ENCODE measurements at regions not wholly inside any gene's neighbourhood (a gene's known extent, or its start where the extent isn't known, plus 50 kb on each side); places are given as distances from the start of the nearest gene placed in this dataset.

GRCh38 chr10:4108693-4109092 is 323.7 kb upstream of the KLF6 start:
- DNase-seq (ENCODE audit: low spot score): no peak

GRCh38 chr10:4107285-4107851 is 322.4 kb upstream of the KLF6 start:
- no peak for DNase-seq (ENCODE audit: low spot score)

- no peak for DNase-seq (ENCODE audit: low spot score)
Measured at GRCh38 chr10:4103603-4104002, 318.6 kb upstream of the KLF6 start.

- DNase-seq (ENCODE audit: low spot score): no peak
Measured at GRCh38 chr10:4102802-4103344, 317.9 kb upstream of the KLF6 start.

GRCh38 chr10:4101918-4102654 is 317.1 kb upstream of the KLF6 start:
- DNase-seq (ENCODE audit: low spot score): no peak

- DNase-seq (ENCODE audit: low spot score): no peak
Measured at GRCh38 chr10:4100380-4100779, 315.4 kb upstream of the KLF6 start.

DNA sequence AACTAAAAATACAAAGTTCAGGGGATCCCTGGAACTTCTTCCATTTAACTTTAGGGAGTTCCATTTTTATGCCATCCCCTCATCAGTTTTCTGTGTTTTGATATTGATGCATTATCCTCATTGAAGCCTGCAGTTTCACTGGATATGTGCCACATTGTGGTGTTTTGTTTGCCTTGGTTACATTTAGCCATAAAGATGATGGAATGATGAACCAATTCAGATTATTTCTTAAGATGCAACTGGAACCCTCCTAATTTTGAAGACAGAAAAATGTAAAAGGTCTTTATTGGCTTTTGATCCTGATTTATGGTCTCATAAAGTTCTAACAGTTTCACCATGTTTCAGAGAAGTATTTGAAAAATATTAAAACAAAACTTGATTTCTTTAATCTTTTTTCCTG is 314.2 kb upstream of the KLF6 start:
- DNase-seq (ENCODE audit: low spot score): no peak

- DNase-seq (ENCODE audit: low spot score): no peak
Measured at GRCh38 chr10:4095166-4095917, 310.3 kb upstream of the KLF6 start.

- DNase-seq (ENCODE audit: low spot score): no peak
Measured at GRCh38 chr10:4094751-4095150, 309.7 kb upstream of the KLF6 start.

GRCh38 chr10:4093438-4093837 is 308.4 kb upstream of the KLF6 start:
- DNase-seq (ENCODE audit: low spot score): no peak

DNA sequence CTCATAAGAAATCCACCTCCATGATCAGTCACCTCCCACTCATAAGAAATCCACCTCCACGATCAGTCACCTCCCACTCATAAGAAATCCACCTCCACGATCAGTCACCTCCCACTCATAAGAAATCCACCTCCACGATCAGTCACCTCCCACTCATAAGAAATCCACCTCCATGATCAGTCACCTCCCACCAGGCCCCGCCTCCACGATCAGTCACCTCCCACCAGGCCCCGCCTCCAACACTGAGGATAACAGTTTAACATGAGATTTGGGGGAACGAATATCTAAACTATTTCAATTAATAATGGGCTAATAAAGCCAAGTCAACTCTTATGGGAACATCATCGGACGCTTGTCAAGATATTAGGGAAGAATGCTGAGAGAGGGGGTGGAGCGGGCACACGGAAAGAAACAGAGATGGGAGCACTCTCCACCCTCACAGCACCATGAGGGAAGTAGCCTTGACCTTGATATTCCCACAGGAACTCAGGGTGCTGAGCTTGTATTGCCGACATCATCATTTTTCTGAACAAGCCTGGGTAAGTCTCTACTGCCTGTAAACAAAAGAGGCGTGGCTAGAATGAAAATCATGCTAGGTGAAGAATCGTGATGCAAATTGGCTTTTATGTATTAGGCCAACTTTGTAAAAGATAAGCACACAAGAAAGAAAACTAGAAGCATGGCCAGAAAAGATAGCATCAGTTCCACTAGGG is 303.5 kb upstream of the KLF6 start:
- no peak for DNase-seq (ENCODE audit: low spot score)

- DNase-seq (ENCODE audit: low spot score): no peak
Measured at GRCh38 chr10:4086131-4086898, 301.3 kb upstream of the KLF6 start.

- peak; percentile 7 for DNase-seq (ENCODE audit: low spot score)
Measured at GRCh38 chr10:4083509-4084003, 298.5 kb upstream of the KLF6 start.

- DNase-seq (ENCODE audit: low spot score): no peak
Measured at GRCh38 chr10:4082861-4083260, 297.9 kb upstream of the KLF6 start.

DNA sequence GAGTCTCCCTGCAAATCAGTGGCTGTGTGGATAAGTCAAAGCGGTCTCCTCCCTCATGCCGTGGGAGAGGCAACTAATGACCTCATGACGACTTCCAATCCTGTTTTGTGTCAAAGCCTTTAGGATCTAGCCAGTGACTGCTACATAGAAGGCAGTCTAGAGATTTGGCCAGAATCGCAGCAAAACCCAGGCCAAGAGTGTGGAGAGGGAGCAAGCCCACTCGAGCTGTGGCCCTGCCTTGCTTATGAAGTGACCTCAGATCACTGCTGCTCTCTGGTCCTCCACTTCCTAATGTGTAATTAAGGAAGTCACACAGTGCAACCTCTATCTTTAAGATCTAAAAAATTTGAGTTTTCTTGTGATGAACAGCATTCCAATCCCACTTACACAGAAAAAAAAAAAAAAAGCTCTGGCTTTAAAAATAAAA is 296.7 kb upstream of the KLF6 start:
- no peak for DNase-seq (ENCODE audit: low spot score)

- no peak for DNase-seq (ENCODE audit: low spot score)
Measured at GRCh38 chr10:4080225-4080805, 295.3 kb upstream of the KLF6 start.

DNA sequence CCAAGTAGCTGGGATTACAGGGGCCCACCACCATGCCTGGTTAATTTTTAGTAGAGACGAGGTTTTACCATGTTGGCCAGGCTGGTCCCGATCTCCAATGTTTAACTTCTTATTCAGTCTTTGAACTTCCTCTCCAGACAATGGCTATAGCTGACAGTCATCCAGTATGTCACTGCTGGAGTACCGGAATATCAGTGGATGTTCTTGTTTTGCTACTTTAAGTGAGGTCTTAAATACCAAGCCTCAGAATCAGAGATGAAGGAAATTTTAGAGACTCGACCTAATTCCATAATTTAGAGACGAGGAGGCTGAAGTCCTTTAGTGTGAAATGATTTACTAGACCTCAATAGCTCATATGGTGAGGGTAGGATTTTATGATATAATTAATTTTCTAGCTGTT is 294.8 kb upstream of the KLF6 start:
- no peak for DNase-seq (ENCODE audit: low spot score)

DNA sequence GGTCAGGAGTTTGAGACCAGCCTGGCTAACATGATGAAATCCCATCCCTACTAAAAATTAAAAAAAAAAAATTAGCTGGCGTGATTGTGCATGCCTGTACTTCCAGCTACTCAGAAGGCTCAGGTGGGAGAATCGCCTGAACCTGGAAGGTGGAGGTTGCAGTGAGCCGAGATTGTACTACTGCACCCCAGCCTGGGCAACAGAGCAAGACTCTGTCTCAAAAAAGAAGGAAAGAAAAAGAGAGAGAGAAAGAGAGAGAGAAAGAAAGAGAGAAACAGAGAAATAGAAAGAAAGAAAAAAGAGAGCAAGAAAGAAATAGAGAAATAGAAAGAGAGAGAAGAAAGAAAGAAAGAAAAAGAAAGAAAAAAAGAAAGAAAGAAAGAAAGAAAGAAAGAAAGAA is 292.8 kb upstream of the KLF6 start:
- no peak for DNase-seq (ENCODE audit: low spot score)

DNA sequence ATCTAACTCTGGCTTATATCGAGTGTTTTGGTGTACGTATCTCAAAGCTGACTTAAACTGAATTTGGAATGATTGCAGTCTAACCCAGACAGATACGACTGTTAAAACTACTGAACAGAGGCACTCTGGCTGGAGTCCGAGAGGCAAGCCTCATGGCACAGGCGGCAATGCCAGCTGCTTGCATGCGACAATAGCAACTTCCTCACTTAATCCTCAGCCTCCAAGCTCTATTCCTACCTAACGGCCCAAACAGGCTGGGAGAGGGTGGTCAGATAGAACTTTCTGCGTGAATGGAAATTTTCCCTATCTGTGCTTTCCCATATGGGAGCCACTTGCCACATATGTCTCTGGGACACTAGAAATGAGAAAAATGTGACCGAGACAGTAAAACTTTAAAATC is 292.0 kb upstream of the KLF6 start:
- no peak for DNase-seq (ENCODE audit: low spot score)

- no peak for DNase-seq (ENCODE audit: low spot score)
Measured at GRCh38 chr10:4075443-4075842, 290.4 kb upstream of the KLF6 start.
